Epithelial cell of esophagus (primary cell): ENCODE measurements at regions not wholly inside any gene's neighbourhood (a gene's known extent, or its start where the extent isn't known, plus 50 kb on each side); places are given as distances from the start of the nearest gene placed in this dataset.

Experiments
- DNase-seq: peaks from one replicate; pipeline ENCODE4 v3.0.0; 2010; ENCODE audit warnings: low read depth
- H3K4me3 ChIP-seq: 2 replicates; pipeline ENCODE4 v1.5.1; 2011; ENCODE audit warnings: mild to moderate bottlenecking, low read length, control low read depth
- CTCF ChIP-seq: IDR thresholded peaks from 2 replicates; pipeline ENCODE4 v1.5.1; 2011; ENCODE audit warnings: low read depth, mild to moderate bottlenecking, low read length, control low read depth, inconsistent platforms; ENCODE audit not compliant: insufficient read depth; ENCODE audit errors: missing control alignments

- TF ChIP-seq CTCF, result no peak
- no peak for DNase-seq
These were observed 376.9 kb downstream of the CDK5RAP2 start for GRCh38 chr9:120202856-120203654.

DNA sequence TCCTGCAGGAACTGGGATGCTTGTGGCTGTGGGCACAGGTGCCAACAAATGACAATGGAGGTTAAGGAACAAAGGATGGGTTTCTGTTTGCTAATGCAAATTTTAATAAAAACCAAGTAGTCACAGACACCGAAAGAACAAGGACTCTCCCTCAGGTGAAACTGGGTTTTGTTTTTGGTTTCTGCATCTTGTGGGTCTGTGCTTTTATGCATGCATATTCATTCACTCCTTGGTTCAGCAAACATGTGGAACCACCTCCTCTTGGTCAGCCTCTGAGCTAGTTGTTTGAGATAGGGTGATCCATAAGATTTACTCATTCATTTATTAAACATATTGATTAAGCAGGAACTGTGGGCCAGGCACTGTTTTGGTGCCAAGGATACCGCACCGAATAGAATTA lies 381.9 kb downstream of the CDK5RAP2 start:
- H3K4me3 ChIP-seq, result no peak overlapping the region
- no peak for DNase-seq
- TF ChIP-seq CTCF, result no peak

More at GRCh38 chr9:120202856-120203654, 376.9 kb downstream of the CDK5RAP2 start:
- no peak overlapping the region for H3K4me3 ChIP-seq

DNA sequence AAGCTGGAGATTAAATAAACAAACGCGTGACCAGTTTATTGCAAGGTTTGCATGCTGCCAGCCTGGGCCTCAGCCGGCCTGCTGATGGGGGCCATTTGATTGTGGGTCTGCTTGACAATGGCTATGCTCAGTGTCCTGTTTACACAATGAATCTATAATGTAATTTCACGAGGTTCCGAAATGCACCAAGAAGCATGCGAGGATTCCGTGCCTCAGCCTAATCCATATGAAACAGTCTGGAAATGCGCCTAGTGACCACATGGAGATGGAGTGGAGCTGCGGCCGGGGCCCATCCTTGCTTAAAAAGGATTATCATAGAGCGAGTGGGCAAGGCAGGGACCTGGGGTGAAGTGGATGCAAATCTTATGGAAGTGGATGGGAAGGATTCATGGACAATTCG lies 382.4 kb downstream of the CDK5RAP2 start:
- no peak for DNase-seq
- no peak overlapping the region for H3K4me3 ChIP-seq
- no peak for TF ChIP-seq CTCF

GRCh38 chr9:120191141-120191540 lies 388.8 kb downstream of the CDK5RAP2 start:
- TF ChIP-seq CTCF, result no peak
- DNase-seq, result no peak
- H3K4me3 ChIP-seq, result no peak overlapping the region

- no peak for DNase-seq
- no peak overlapping the region for H3K4me3 ChIP-seq
- TF ChIP-seq CTCF, result no peak
These were observed 392.2 kb downstream of the CDK5RAP2 start for GRCh38 chr9:120187758-120188157.

GRCh38 chr9:120186276-120186675 lies 393.7 kb downstream of the CDK5RAP2 start:
- no peak overlapping the region for H3K4me3 ChIP-seq
- TF ChIP-seq CTCF, result no peak
- DNase-seq, result no peak

DNA sequence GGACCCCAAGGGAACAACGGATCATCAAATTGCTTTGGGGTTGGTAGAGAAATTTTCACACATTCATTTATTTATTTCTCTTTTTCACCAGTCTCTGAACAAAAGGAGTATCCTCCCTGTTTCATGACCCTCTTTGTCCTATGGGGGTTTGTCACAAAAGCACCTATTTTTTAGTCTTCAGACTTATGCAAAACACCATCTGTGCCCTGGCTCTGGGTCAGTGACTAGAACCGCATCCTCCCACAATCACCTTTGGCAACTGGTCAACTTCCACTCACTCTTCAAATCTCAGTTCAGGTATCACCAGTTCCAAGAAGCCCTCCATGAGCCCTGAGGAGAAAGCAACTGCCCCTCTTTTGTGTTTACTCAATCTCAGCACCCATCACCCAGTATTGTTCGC lies 395.7 kb downstream of the CDK5RAP2 start:
- TF ChIP-seq CTCF, result no peak
- H3K4me3 ChIP-seq, result no peak overlapping the region

More for the DNA sequence above, 395.7 kb downstream of the CDK5RAP2 start:
- no peak for DNase-seq
